ENCODE measurements at regions not wholly inside any gene's neighbourhood (a gene's known extent, or its start where the extent isn't known, plus 50 kb on each side); places are given as distances from the start of the nearest gene placed in this dataset.

DNA sequence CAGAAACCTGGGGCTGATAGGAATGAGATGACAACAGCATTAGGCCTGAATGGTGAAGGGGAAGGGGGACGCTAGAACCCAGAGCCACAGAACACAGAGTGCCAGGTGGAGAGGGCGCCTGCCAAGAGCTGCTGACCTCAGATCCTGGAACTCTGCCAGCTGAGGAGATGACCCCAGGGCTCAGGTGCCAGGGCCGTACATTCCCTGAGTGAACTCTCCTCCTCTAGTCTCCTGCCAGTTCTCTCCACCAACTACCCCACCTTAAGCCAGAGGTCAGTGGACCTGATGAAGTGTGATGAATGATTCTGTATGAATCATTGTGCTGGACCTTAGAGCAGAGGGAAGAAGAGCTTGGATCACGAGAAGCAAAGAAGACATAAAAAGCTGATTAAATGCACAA, 1582.2 kb upstream of the ACVR2A start:
- TF ChIP-seq, protein P1, sequence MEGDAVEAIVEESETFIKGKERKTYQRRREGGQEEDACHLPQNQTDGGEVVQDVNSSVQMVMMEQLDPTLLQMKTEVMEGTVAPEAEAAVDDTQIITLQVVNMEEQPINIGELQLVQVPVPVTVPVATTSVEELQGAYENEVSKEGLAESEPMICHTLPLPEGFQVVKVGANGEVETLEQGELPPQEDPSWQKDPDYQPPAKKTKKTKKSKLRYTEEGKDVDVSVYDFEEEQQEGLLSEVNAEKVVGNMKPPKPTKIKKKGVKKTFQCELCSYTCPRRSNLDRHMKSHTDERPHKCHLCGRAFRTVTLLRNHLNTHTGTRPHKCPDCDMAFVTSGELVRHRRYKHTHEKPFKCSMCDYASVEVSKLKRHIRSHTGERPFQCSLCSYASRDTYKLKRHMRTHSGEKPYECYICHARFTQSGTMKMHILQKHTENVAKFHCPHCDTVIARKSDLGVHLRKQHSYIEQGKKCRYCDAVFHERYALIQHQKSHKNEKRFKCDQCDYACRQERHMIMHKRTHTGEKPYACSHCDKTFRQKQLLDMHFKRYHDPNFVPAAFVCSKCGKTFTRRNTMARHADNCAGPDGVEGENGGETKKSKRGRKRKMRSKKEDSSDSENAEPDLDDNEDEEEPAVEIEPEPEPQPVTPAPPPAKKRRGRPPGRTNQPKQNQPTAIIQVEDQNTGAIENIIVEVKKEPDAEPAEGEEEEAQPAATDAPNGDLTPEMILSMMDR (IDR thresholded peaks at IDR 0.05), result no peak
- TF ChIP-seq POLR2A (IDR thresholded peaks at IDR 0.05), result no peak
- no peak for TF ChIP-seq POLR2AphosphoS5 (IDR thresholded peaks at IDR 0.05)
- no peak for TF ChIP-seq EP300 (IDR thresholded peaks at IDR 0.05)
